ENCODE measurements at regions not wholly inside any gene's neighbourhood (a gene's known extent, or its start where the extent isn't known, plus 50 kb on each side); places are given as distances from the start of the nearest gene placed in this dataset.

- Histone ChIP-seq H2AFZ (ENCODE audit: low read length) (no peak overlapping the region), H3K27me3 (ENCODE audit: control insufficient read depth in 1 of 2, insufficient read depth in 2 of 2, low read length in 2 of 2) (no peaks in the 10 kb centered on the region), H3K36me3 (replicated peaks in 1 of 2; ENCODE audit: control insufficient read depth in 1 of 2, insufficient read depth in 2 of 2, low read length in 2 of 2) (no peaks in the 10 kb centered on the region), H3K4me2 (ENCODE audit: low read depth, low read length) (no peak overlapping the region), H3K79me2 (ENCODE audit: insufficient read depth, low read length) (no peaks in the 10 kb centered on the region), H3K9ac (ENCODE audit: insufficient read depth, low read depth, low read length) (no peak overlapping the region), H3K9me3 (ENCODE audit: low read length) (no peaks in the 10 kb centered on the region), H3K4me1 (ENCODE audit: insufficient read depth, low read length) (no peaks in the 10 kb centered on the region), H3K4me3 (replicated peaks in 1 of 3; ENCODE audit: insufficient read depth in 1 of 3, low read depth in 2 of 3, low read length in 3 of 3) (no peak overlapping the region), H3K27ac (ENCODE audit: extremely low read length, insufficient read depth, low read length) (no peak overlapping the region), H4K20me1 (ENCODE audit: insufficient read depth, low read length) (no peaks in the 10 kb centered on the region)
- WGBS (ENCODE audit: low lambda C conversion rate): 8% methylated on average over 5 of the region's 5 CpGs
- intact Hi-C loops (cut with micrococcal nuclease; ENCODE audit: unreplicated experiment) (no loop called here), in situ Hi-C loops (cut with HindIII; ENCODE audit: extremely low pct_ligation_motif_present, low pct_unique_long_range_greater_than_20kb) (no loop called here)
- no TSS peak for BruUV-seq (replicated peaks)
- POLR2A ChIA-PET: no interaction called here
- DNase-seq (ENCODE audit: low spot score): no peak
- CTCF ChIA-PET (ENCODE audit: low intra/inter-chr PET ratio, low total read pairs): no interaction called here
- ATAC-seq: no peak
- TF ChIP-seq RCOR2 (CRISPR knock-in tag; IDR thresholded peaks at IDR 0.05) (no peak), GMEB1 (CRISPR knock-in tag; IDR thresholded peaks at IDR 0.05; ENCODE audit: borderline replicate concordance) (no peak), ZNF660 (CRISPR knock-in tag; IDR thresholded peaks at IDR 0.05; ENCODE audit: borderline replicate concordance, low read depth) (no peak), ZBTB44 (CRISPR knock-in tag; IDR thresholded peaks at IDR 0.05) (no peak), CCAR2 (optimal IDR thresholded peaks at IDR 0.05; ENCODE audit: low read depth, low read length) (no peak), ZNF713 (CRISPR knock-in tag; IDR thresholded peaks at IDR 0.05) (no peak), ESRRA (CRISPR knock-in tag; IDR thresholded peaks at IDR 0.05; ENCODE audit: low read depth) (no peak), ZNF574 (CRISPR knock-in tag; IDR thresholded peaks at IDR 0.05) (no peak), STAT5B (CRISPR knock-in tag; IDR thresholded peaks at IDR 0.05) (no peak), HMGXB4 (CRISPR knock-in tag; IDR thresholded peaks at IDR 0.05; ENCODE audit: borderline replicate concordance in 1 of 2, low read depth in 1 of 2) (no peak), ZNF891 (CRISPR knock-in tag; IDR thresholded peaks at IDR 0.05) (no peak), ZNF296 (CRISPR knock-in tag; conservative IDR thresholded peaks at IDR 0.05) (no peak), MZF1 (CRISPR knock-in tag; IDR thresholded peaks at IDR 0.05; ENCODE audit: borderline replicate concordance) (no peak)
- FAIRE-seq: no peak
Measured at GRCh38 chr12:94892544-94893267, 110.8 kb downstream of the NDUFA12 start.
